GM13977 (cell line): ENCODE measurements at regions not wholly inside any gene's neighbourhood (a gene's known extent, or its start where the extent isn't known, plus 50 kb on each side); places are given as distances from the start of the nearest gene placed in this dataset.

Experiments used
- DNase-seq: peaks from one replicate; pipeline ENCODE4 v3.0.0; 2012; ENCODE audit warnings: low spot score
- CTCF ChIP-seq: IDR thresholded peaks from 2 replicates; pipeline ENCODE4 v1.5.1; 2012; ENCODE audit warnings: mild to moderate bottlenecking, control low read depth; ENCODE audit not compliant: insufficient read depth; ENCODE audit errors: extremely low read depth, missing control alignments
- in situ Hi-C: fragments of 300-500 bp; cut with MboI; formaldehyde crosslinking; loops from one replicate; pipeline ENCODE4 v1.12.0; 2022; ENCODE audit warnings: low sequenced_read_pairs, low pct_unique_long_range_greater_than_20kb, mixed read lengths, inconsistent platforms; ENCODE audit not compliant: unreplicated experiment

- TF ChIP-seq CTCF: no peak
- no peak for DNase-seq
- in situ Hi-C loops: no loop called here
These were observed 454.1 kb downstream of the C6orf118 start for GRCh38 chr6:164855281-164855680.

- TF ChIP-seq CTCF: no peak
- no peak for DNase-seq
- in situ Hi-C loops: no loop called here
These were observed 454.9 kb downstream of the C6orf118 start for GRCh38 chr6:164854526-164854925.

GRCh38 chr6:164845773-164846172 lies 463.6 kb downstream of the C6orf118 start:
- in situ Hi-C loops: no loop called here
- no peak for TF ChIP-seq CTCF
- DNase-seq: no peak

- no peak for TF ChIP-seq CTCF
- DNase-seq: no peak
- in situ Hi-C loops: no loop called here
These were observed 467.3 kb downstream of the C6orf118 start for GRCh38 chr6:164842085-164842484.

- DNase-seq: no peak
- no peak for TF ChIP-seq CTCF
- in situ Hi-C loops: no loop called here
These were observed 471.3 kb downstream of the C6orf118 start for GRCh38 chr6:164838068-164838615.

- no peak for TF ChIP-seq CTCF
- in situ Hi-C loops: no loop called here
- DNase-seq: no peak
These were observed 472.9 kb downstream of the C6orf118 start for GRCh38 chr6:164836486-164836885.

GRCh38 chr6:164832410-164832809 lies 477.0 kb downstream of the C6orf118 start:
- no peak for DNase-seq
- in situ Hi-C loops: no loop called here
- no peak for TF ChIP-seq CTCF
